Suprapubic skin (tissue), 3 donors: ENCODE measurements at regions not wholly inside any gene's neighbourhood (a gene's known extent, or its start where the extent isn't known, plus 50 kb on each side); places are given as distances from the start of the nearest gene placed in this dataset.

Experiments
- CTCF ChIP-seq, 2 donors: fragments of 200-600 bp in 1 of 2; fragments of 450-650 bp in 1 of 2; sonication (generic) in 1 of 2; IDR thresholded peaks; one replicate each; pipeline ENCODE4 v1.5.1; 2016 to 2019; ENCODE audit warnings: antibody characterized with exemption in 2 of 2, mild to moderate bottlenecking in 1 of 2, moderate library complexity in 1 of 2
- POLR2A ChIP-seq, 2 donors: fragments of 450-650 bp; IDR thresholded peaks; one replicate each; pipeline ENCODE4 v1.6.1; 2017; ENCODE audit warnings: antibody characterized with exemption in 2 of 2, mild to moderate bottlenecking in 2 of 2, moderate library complexity in 2 of 2

GRCh38 chr2:88236666-88237065 is 66.5 kb downstream of the THNSL2 start:
- TF ChIP-seq CTCF (IDR thresholded peaks at IDR 0.05) (no peak), POLR2A (IDR thresholded peaks at IDR 0.05) (no peak)
